ENCODE measurements at regions not wholly inside any gene's neighbourhood (a gene's known extent, or its start where the extent isn't known, plus 50 kb on each side); places are given as distances from the start of the nearest gene placed in this dataset.

DNA sequence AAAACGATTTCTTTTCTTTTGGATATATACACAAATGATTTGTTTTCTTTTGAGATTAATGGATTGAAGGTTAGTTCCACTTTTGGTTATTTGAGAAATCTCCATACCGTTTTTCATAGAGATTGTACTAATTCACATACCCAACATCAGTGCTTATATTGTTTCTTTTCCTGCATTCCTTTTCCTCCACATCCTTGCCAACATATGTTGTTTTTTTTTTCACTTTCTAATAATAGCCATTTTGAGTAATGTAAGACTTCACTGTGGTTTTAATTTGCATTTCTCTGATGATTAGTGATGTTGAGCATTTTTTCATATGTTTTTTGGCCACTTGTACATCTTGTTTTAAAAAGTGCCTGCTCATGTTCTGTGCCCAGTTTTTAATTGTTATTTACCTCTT, 846.4 kb upstream of the EYS start:
- ATAC-seq (ENCODE audit: insufficient read depth, low read depth) = no peak
- TF ChIP-seq, protein P1, sequence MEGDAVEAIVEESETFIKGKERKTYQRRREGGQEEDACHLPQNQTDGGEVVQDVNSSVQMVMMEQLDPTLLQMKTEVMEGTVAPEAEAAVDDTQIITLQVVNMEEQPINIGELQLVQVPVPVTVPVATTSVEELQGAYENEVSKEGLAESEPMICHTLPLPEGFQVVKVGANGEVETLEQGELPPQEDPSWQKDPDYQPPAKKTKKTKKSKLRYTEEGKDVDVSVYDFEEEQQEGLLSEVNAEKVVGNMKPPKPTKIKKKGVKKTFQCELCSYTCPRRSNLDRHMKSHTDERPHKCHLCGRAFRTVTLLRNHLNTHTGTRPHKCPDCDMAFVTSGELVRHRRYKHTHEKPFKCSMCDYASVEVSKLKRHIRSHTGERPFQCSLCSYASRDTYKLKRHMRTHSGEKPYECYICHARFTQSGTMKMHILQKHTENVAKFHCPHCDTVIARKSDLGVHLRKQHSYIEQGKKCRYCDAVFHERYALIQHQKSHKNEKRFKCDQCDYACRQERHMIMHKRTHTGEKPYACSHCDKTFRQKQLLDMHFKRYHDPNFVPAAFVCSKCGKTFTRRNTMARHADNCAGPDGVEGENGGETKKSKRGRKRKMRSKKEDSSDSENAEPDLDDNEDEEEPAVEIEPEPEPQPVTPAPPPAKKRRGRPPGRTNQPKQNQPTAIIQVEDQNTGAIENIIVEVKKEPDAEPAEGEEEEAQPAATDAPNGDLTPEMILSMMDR (IDR thresholded peaks at IDR 0.05; ENCODE audit: borderline replicate concordance, extremely low read depth, low read length, poor library complexity, severe bottlenecking) = no peak
- no peak for TF ChIP-seq EZH2 (IDR thresholded peaks at IDR 0.05; ENCODE audit: borderline replicate concordance, low read depth, low read length, severe bottlenecking)
- Histone ChIP-seq H3K27ac (ENCODE audit: low read length) (no peak overlapping the region), H2AFZ (ENCODE audit: low read depth, low read length) (no peak overlapping the region), H3K9me3 (ENCODE audit: insufficient read depth, low read length, severe bottlenecking) (no peaks in the 10 kb centered on the region), H3K36me3 (ENCODE audit: insufficient read depth, low read length) (no peaks in the 10 kb centered on the region), H3K79me2 (ENCODE audit: insufficient read depth, low read length) (no peaks in the 10 kb centered on the region), H3K4me1 (ENCODE audit: insufficient read depth, low read length) (no peaks in the 10 kb centered on the region), H3K9ac (ENCODE audit: low read depth, low read length) (no peak overlapping the region), H3K4me3 (ENCODE audit: low read depth in 1 of 2, low read length in 2 of 2) (no peak overlapping the region), H3K27me3 (ENCODE audit: insufficient read depth, low read length, poor library complexity) (no peaks in the 10 kb centered on the region), H3K4me2 (ENCODE audit: insufficient read depth, low read length) (no peak overlapping the region), H4K20me1 (ENCODE audit: insufficient read depth, low read length) (no peaks in the 10 kb centered on the region)
- DNase-seq = no peak

DNA sequence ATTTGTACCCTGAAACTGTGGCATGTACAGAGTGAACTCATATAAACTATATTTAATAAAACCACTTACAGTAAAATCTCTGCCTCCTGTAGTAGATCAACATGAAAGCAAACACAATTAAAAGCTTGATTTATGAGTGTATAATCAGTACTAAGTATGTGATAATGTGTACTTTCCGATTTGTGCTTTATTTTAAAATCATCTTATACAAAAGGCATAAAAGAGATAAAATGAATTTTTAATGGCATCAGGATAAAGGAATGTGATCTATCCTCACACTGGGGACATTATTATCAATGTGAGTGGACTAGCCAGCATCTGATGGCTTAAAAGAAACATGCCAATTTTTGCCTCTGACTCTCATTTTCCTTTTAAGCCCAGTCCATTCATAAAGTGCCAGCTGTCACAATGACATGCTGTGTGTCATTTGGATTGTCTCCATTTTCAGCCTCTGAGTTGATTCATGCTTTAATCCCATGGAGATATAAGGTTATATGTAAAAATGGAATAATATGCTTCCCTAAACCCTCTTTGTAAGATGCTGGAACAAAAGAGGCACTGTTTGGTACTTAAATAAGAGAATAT, 831.6 kb upstream of the EYS start:
- no peaks in the 10 kb centered on the region for H3K36me3 ChIP-seq (ENCODE audit: insufficient read depth, low read length)
- H3K4me1 ChIP-seq (ENCODE audit: insufficient read depth, low read length) = no peaks in the 10 kb centered on the region
- no peaks in the 10 kb centered on the region for H3K79me2 ChIP-seq (ENCODE audit: insufficient read depth, low read length)
- TF ChIP-seq EZH2 (IDR thresholded peaks at IDR 0.05; ENCODE audit: borderline replicate concordance, low read depth, low read length, severe bottlenecking) = no peak
- TF ChIP-seq, protein P1 (IDR thresholded peaks at IDR 0.05; ENCODE audit: borderline replicate concordance, extremely low read depth, low read length, poor library complexity, severe bottlenecking) = no peak
- DNase-seq = no peak
- no peaks in the 10 kb centered on the region for H4K20me1 ChIP-seq (ENCODE audit: insufficient read depth, low read length)
- ATAC-seq (ENCODE audit: insufficient read depth, low read depth) = no peak
- no peak overlapping the region for H3K4me2 ChIP-seq (ENCODE audit: insufficient read depth, low read length)
- no peak overlapping the region for H3K9ac ChIP-seq (ENCODE audit: low read depth, low read length)
- H3K27ac ChIP-seq (ENCODE audit: low read length) = no peak overlapping the region
- no peak overlapping the region for H3K4me3 ChIP-seq (ENCODE audit: low read depth in 1 of 2, low read length in 2 of 2)
- no peaks in the 10 kb centered on the region for H3K9me3 ChIP-seq (ENCODE audit: insufficient read depth, low read length, severe bottlenecking)
- H3K27me3 ChIP-seq (ENCODE audit: insufficient read depth, low read length, poor library complexity) = no peaks in the 10 kb centered on the region
- no peak overlapping the region for H2AFZ ChIP-seq (ENCODE audit: low read depth, low read length)

DNA sequence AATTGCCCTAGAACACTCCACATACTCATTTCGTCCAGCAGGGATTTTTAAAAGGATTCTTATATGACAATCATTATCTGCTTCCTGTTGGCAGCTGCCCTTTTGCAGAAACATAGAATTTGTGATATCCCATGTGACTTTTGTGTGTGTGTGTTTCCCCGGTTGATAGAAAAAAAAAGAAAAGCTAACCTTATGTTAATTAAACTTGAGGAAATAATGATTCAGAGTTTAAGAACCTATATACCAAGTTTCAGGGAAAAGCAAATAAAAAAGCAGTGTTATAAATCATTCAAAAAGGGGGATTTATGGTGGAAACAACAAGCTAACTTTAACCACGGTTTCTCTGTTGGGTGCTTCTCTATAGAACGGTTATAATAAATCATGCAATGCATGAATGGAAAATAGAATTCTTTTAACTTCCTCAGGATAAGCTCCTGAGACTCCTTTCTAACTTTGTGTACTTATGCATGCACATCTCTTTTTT, 826.9 kb upstream of the EYS start:
- H3K4me1 ChIP-seq (ENCODE audit: insufficient read depth, low read length) = no peaks in the 10 kb centered on the region
- ATAC-seq (ENCODE audit: insufficient read depth, low read depth) (no peak), DNase-seq (no peak)
- H3K79me2 ChIP-seq (ENCODE audit: insufficient read depth, low read length) = no peaks in the 10 kb centered on the region
- no peak overlapping the region for H3K27ac ChIP-seq (ENCODE audit: low read length)
- no peaks in the 10 kb centered on the region for H3K9me3 ChIP-seq (ENCODE audit: insufficient read depth, low read length, severe bottlenecking)
- TF ChIP-seq, protein P1 (IDR thresholded peaks at IDR 0.05; ENCODE audit: borderline replicate concordance, extremely low read depth, low read length, poor library complexity, severe bottlenecking) = no peak
- TF ChIP-seq EZH2 (IDR thresholded peaks at IDR 0.05; ENCODE audit: borderline replicate concordance, low read depth, low read length, severe bottlenecking) = no peak
- no peak overlapping the region for H3K9ac ChIP-seq (ENCODE audit: low read depth, low read length)
- no peak overlapping the region for H3K4me3 ChIP-seq (ENCODE audit: low read depth in 1 of 2, low read length in 2 of 2)
- no peak overlapping the region for H2AFZ ChIP-seq (ENCODE audit: low read depth, low read length)
- no peaks in the 10 kb centered on the region for H3K36me3 ChIP-seq (ENCODE audit: insufficient read depth, low read length)
- no peak overlapping the region for H3K4me2 ChIP-seq (ENCODE audit: insufficient read depth, low read length)
- H3K27me3 ChIP-seq (ENCODE audit: insufficient read depth, low read length, poor library complexity) = no peaks in the 10 kb centered on the region
- no peaks in the 10 kb centered on the region for H4K20me1 ChIP-seq (ENCODE audit: insufficient read depth, low read length)
